HG03558 (cell line): ENCODE measurements at regions not wholly inside any gene's neighbourhood (a gene's known extent, or its start where the extent isn't known, plus 50 kb on each side); places are given as distances from the start of the nearest gene placed in this dataset.

Experiments
- ATAC-seq: cut with Tn5 transposase; IDR thresholded peaks from one replicate; pipeline ENCODE4 v1.9.1; 2021; ENCODE audit warnings: moderate number of reproducible peaks; ENCODE audit not compliant: unreplicated experiment; ENCODE audit errors: extremely low read depth

DNA sequence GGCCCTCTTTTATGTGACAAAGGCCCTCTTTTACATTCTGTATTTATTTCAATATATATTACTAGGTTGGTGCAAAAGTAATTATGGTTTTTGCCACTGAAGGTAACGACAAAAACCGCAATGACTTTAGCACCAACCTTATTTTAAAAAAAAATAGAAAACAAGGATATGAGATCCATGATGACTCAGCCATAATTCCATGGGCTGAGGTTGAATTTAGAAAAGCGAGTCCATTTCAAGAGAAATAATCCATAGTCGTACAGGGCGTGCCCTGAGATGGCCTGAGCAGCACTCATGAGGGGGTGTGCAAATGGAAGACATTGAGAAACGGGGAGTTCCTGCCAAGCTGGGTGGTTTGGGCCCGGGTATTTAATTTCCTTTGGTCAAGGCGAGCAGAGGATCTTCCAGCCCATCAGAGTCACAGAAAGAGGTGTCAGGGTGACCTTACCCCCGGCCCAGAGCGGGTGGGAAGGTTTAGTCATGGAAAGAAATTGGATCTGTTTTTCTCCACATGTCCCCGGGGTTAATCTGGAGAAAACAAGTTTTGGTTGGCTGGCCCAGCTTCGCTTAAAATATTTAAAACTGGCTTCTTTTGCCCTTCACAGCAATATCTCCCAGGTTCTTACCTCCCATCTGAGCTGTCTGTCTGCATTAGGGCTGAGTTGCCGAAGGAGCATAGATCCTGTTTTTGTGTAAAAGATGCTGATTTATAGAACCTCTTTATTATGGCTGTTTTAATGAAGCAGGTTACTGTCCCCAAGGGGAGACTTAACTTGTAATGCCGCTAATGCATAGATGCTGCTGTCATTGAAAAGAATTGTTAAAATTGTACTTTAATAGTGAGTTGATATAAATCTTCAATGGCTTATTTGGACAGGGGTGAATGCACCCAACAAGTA lies 255.6 kb downstream of the PREX1 start:
- ATAC-seq: no peak

GRCh38 chr20:48569679-48570078 lies 258.1 kb downstream of the PREX1 start:
- ATAC-seq: no peak

DNA sequence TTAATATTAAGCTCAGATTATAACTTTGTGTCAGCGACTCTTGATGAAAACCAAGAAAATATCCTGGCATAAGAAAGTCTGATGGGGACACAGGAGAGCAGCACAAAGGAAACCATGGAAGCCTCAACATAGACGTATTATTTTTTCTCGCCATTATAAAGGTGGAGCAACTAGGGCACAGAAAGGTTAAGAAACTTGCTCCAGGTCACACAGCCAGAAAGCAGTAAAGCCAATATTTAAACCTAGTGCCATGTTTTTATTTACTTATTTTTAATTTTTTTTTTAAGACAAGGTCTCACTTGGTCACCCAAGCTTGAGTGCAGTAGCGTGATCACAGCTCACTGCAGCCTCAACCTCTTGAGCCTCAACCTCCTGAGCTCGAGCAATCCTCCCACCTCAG lies 259.3 kb downstream of the PREX1 start:
- ATAC-seq: no peak

GRCh38 chr20:48567145-48567544 lies 260.7 kb downstream of the PREX1 start:
- ATAC-seq: no peak

- no peak for ATAC-seq
Measured at GRCh38 chr20:48564982-48565539, 262.7 kb downstream of the PREX1 start.

- ATAC-seq: no peak
Measured at GRCh38 chr20:48563191-48563870, 264.5 kb downstream of the PREX1 start.

DNA sequence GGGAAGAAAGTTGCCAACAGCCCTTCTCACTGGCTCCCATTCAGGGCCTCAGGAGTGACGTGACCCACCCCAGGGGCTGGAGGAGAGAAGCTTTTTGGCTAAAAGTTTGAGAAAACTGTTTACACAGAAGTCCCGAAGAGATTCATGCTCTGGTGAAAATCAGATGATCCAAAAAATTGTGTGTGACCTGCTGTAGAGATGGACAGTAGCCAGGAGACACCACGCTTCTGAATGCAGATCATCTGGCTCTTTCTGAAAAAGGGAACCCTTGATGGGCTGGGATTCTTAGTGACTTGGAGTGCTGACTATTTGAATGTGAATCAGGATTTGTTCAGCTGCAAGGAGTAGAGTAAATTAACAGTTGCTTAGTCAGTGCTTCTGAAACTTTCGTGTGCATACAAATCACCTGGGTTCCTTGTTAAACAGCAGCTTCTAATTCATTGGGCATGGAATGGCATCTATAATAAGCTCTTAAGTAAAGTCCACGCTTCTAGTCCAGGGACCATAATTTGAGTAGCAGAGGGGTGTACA lies 265.1 kb downstream of the PREX1 start:
- no peak for ATAC-seq

GRCh38 chr20:48558906-48559305 lies 268.9 kb downstream of the PREX1 start:
- ATAC-seq: no peak

DNA sequence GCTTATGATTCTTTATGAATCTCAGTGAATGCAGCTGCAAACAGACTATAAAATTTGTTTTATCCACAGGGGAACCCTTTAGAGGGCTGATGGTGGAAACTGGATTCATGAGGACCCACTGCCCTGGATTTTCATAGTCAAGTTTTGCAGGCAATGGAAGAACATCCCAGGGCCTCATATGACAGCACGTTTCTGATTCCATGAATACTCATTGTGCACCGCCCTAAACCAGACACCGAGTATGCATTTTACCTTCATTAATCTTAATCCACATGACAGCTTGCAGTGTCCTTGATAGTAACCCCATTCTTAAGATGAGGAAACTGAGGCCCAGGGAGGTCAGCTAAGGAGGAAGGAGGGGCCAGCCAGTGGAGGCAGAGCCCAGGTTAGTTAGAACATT lies 270.4 kb downstream of the PREX1 start:
- no peak for ATAC-seq

GRCh38 chr20:48556956-48557355 lies 270.8 kb downstream of the PREX1 start:
- no peak for ATAC-seq

GRCh38 chr20:48552550-48552949 lies 275.2 kb downstream of the PREX1 start:
- no peak for ATAC-seq

DNA sequence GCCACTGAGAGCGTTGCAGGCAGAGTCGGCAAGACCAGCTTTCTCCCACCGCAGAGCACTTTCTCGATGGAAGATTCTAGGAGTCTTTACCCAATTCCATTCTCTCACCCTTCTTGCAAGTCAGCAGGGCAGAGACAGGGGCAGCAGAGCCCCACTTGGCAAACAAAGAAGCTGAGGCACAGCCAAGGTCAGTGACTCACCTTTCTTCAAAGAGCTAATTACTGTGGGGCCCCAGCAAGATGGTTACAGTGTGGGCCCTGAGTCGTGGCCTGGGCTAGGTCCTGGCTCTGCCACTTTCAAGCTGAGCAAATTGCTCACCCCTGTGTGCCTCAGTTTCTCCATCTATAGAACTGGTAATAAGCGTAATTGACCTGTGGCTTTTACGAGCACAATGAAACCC lies 277.0 kb downstream of the PREX1 start:
- no peak for ATAC-seq

DNA sequence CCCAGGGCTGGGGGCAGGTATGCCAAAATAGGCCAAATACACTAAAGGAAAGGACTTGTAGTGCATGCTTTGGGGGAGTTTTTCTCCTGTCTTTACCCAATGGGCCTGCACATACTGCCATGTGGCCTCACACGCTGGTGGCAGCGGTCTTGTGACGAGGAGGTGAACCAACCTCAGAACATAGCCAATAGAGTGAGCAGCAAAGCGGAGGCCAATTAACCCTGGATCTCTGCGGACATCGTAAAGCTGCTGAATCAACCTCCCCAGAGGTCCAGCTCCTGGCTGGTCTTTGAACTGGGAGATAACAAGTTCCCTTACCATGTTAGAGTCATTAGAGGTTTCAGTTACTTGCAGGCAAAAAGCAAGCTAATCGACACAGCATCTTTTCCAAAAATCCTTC lies 280.1 kb downstream of the PREX1 start:
- no peak for ATAC-seq

DNA sequence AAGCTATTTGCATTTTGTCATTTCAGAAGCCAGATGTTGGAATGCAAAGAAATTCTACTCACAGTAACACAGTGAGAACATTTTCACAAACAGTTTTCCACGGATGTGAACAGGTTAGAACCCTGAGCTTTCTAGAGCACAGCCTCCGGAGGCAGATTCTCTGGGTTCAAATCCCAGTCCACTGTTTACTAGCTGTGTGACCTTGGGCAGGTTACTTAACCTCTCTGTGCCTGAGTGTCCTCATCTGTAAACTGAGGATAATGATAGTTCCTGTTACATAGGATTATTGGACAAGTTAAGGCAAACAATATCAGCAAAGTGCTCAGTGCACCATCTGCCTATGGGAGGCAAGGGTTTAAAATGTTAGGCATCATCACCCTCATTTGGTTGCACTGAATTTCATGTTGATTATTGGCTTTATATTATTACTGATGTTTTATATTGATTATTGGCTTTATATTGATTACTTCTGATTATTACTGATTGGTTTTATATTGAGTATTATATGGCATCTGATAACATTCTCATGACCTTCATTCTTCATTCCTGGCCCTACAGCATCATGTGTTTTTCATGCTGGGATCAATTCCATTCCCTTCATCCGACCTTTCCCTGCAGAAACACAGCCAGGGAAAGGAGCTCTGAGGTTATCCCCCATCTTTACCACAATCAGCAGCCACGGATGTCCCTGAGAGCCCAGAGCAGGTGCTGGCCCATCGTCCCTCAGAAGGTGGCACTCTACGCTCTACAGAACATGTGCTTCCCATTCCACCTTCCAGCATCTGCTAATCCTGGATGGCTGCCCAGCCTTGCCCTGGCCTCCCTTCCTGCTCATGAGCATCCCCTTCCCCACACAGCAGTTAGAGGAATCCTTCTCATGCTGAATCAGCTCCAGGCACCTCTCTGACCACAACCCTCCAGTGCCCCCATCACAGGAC lies 283.1 kb downstream of the PREX1 start:
- no peak for ATAC-seq

- ATAC-seq: no peak
Measured at GRCh38 chr20:48541581-48542071, 286.2 kb downstream of the PREX1 start.

- ATAC-seq: no peak
Measured at GRCh38 chr20:48538856-48539255, 288.9 kb downstream of the PREX1 start.

DNA sequence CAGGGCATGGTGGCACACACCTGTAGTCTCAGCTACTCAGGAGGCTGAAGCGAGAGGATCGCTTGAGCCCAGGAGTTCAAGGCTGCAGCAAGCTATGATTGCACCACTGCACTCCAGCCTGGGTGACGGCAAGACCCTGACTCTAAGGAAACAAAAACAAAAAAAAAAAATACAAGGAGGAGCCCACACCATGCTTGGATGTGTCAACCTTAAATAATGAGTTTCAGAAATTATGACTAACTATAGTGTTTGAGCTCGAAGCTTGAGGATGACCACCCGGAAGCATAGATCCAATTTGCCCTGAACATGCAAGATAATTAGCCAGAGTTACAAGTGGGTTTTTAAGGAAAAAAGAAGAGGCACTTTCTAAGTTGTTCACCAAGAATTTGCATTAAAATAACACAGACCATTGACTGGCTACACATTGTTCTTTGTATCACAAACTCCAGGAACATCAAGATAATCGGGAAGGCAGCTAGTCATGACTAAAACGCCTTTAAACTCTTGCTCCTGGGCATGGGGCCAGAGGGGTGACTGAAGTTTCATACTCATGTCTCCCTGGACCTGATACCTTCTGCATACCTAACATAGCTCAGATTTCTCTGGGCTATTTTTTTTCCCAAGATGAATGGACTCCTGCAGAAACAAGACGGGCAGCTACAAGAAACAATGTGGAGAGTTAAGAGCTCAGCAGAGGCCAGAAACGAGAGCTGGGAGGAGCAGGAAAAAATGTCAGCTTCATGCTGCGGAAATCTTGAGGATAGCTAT lies 289.6 kb downstream of the PREX1 start:
- no peak for ATAC-seq

DNA sequence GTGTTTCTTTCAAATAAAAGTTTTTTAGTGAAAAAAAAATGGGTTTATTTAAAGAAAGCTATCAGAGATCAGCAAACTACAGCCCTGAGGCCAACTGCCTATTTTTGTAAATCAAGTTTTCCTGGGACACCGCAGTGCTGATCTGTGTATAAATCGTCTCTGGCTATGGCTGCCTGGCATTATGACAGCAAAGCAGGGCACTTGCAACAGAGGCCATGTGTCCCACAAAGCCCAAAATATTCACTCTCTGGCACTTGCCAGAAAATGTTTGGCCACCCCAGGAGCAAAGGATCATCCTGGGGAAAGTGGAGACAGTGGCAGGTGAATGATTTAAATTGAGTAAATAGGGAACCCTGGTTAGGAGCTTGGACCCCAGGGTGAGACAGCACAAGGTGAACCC lies 291.6 kb downstream of the PREX1 start:
- no peak for ATAC-seq

GRCh38 chr20:48535556-48535955 lies 292.2 kb downstream of the PREX1 start:
- no peak for ATAC-seq
